Stimulated activated CD8-positive, alpha-beta memory T cell treated with anti-CD3 and anti-CD28 coated beads, Interleukin-15, amount 100 ng/mL, for 1 hour (primary cell): ENCODE measurements at regions not wholly inside any gene's neighbourhood (a gene's known extent, or its start where the extent isn't known, plus 50 kb on each side); places are given as distances from the start of the nearest gene placed in this dataset.
A peak's percentile ranks its signal among the peaks of the same experiment; 100 is the strongest.
"Not testable (repeated sequence)": the region's sequence is repeated elsewhere in the genome, so short reads cannot be mapped to it uniquely, and the experiment has no call there.

ENCODE experiments used
- DNase-seq: peaks from one replicate; pipeline ENCODE4 v3.0.0-alpha.2; 2020; ENCODE audit warnings: low read depth

- DNase-seq: no peak
Observed at GRCh38 chr2:595141-595815, 81.9 kb downstream of the TMEM18 start.

GRCh38 chr2:594297-594949 lies 82.8 kb downstream of the TMEM18 start:
- no peak for DNase-seq

DNA sequence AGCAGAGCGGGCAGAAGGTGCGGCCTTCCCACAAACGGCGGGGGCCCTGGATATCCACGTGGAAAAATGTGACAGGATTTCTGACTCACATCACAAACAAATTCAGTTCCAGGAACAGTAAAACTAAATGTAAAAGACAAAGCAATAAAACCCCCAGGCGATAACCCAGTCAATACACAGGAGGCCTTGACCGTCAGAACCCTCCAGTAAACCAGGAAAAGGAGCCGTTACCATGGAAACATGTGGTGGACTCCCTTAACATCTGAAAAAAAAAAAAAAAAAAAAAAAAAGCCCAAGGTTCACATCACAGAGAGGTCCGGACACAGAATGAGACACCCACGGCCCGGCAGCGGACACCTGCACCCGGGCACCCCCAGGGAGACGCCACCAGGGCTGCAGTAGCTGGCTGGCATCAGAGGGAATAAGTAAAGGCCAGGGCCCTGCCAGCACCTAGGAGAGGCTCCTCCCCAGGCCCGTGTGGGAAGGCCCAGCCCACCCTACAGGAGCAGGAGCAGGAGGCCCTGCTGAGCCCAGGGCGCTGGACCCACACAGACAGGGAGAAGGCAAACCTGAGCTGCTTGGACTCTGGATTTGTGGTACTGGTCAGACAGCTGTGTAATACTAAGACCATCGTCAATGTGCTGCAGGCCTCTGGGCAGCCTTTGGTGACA lies 83.7 kb downstream of the TMEM18 start:
- no peak for DNase-seq

- no peak for DNase-seq
Observed at GRCh38 chr2:592737-593136, 84.5 kb downstream of the TMEM18 start.

GRCh38 chr2:590214-591175 lies 86.7 kb downstream of the TMEM18 start:
- no peak for DNase-seq

- no peak for DNase-seq
Observed at GRCh38 chr2:589281-590130, 87.7 kb downstream of the TMEM18 start.

DNA sequence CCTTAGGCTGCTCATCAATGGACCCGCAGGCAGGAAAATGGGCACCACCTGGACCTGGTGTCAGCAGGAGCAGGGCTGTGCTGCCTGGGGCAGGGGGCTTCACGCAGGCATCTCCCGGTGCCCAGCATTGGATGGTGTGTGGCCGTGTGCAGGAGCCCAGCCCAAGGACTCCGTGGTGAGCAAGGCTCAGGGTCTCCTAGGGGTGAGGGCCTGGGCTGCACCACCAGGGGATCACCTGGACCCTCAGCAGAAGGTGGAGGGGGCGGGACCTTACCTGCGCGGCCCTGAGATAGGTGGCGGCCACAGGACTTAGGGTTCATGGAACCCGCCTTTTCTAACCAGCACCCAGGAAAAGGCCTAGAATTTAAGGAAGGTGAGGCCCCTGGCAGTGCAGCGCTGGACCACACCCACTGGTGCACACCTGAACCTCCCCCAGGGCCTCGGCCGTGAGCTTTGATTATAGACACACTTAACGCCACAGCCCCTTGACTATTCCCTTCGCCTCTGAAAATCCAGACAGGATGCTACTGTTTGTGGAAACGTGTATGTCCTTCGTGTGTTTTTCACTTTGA lies 89.0 kb downstream of the TMEM18 start:
- DNase-seq: no peak

- no peak for DNase-seq
Observed at GRCh38 chr2:587087-587960, 89.9 kb downstream of the TMEM18 start.

DNA sequence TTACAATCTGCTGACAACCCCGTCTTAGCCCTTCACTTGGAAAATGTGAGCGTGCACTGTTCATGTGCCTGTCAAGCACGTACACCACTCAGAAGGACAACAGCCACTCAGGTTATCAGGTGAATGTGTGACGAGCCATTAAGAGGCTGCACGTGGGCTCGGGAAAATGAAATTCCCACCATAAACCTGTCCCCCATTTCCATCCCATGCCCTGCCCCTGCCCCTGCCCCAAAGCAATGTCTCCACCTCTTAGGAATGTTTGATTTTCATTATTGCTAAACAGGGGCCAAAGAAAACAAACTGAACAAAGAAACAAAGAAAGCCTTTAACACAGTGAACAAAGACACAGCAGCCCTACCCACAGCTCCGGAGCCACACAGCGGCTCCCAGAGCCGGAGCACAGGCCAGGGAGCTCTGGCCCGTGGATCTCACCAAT lies 90.5 kb downstream of the TMEM18 start:
- DNase-seq: no peak

DNA sequence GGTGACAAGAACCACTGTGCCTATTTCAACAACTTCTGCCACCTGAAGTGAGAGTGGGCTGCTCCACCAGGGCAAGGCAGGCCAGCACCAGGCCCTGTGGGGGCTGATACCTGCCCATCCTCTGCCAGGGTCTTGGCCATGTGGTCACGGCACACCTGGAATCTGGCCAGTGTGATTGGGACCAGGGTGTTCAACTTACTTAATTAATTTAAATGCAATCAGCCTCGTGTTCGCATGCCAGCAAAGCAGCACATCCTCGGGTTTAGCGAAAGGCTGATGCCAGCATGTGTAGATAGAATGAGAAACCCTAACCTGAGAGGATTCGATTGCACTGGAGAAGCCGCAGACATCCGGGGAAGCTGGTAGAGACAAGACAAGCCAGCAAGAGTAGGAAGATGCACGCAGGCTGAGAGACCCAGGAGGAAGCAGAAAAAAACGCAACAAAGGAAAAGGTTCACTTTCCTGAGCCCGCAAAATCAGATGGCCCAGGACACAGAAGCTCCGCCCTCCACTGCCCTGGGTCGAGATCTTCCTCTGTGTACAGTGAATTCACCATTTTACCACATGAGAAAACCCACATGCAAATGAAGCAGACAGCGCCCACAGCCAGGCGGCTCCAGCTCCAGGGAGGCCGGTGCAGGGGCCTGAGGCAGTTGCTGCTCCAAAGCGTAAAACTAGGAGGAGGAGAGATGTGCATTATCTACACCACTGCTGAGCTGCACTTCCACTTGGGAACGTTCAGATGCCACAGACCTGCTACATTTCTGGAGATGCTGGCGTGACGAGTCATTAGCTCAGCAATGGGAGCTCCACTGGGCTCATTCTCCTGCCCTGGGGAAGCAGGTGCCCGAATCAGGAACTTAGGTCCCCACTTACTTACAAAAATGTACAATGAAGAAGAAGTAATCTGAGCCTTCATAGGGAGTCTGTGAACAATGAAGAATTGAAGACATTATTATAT lies 92.1 kb downstream of the TMEM18 start:
- DNase-seq: peak; percentile 3

DNA sequence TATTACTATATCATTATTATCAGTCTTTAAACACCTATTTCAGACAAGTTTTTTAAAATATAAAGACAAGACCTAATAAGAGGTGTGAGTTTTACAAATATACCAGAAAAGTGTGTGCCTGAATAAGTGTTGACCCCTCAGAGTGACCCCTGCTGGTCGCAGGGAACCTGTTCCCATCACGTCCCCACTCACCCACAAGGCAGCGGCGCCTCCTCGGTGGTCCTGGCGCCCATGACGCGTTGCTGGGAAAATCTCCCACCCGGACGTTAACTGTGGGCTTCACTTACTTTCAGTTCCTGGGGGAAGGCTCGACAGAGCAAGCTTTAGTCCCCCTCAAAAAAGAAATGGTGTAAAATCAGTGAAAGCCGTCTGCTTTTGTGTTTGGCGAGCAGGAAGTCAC lies 93.5 kb downstream of the TMEM18 start:
- DNase-seq: no peak

GRCh38 chr2:582792-583528 lies 94.2 kb downstream of the TMEM18 start:
- DNase-seq: no peak

DNA sequence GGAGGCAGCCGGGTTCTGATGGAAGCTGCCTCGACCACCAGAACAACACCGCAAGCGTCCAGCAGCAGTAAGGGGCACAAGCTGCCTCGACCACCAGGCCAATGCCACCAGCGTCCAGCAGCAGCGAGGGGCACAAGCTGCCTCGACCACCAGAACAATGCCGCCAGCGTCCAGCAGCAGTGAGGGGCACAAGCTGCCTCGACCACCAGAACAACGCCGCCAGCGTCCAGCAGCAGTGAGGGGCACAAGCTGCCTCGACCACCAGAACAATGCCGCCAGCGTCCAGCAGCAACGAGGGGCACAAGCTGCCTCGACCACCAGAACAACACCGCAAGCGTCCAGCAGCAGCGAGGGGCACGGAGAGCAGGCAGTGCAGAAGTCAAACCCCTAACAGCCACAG lies 94.9 kb downstream of the TMEM18 start:
- not testable (repeated sequence) for DNase-seq

DNA sequence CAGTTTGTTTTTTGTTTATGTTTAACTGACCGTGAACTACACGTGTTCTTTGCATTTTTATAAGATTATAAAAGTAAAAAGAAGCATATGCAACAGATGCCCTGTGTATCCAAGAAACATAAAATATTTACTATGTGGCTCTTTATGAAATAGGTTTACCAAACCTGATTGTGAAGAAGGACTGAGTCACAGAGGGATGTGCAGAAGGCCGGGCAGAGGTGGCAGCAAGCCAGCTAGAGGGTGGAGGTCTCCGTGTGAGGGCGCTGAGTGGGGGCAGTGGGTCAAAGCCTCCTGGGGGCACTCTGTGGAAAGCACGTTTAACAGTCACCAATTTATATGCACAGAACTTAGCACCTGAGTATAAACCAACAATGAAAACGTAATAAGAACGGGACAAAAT lies 97.2 kb downstream of the TMEM18 start:
- no peak for DNase-seq

GRCh38 chr2:579351-579886 lies 97.8 kb downstream of the TMEM18 start:
- no peak for DNase-seq

- no peak for DNase-seq
Observed at GRCh38 chr2:576292-576691, 100.9 kb downstream of the TMEM18 start.

GRCh38 chr2:575727-576236 lies 101.4 kb downstream of the TMEM18 start:
- DNase-seq: no peak
